Left hindlimb (tissue), 1 donor: ENCODE measurements at regions not wholly inside any gene's neighbourhood (a gene's known extent, or its start where the extent isn't known, plus 50 kb on each side); places are given as distances from the start of the nearest gene placed in this dataset.

Experiments used
- DNase-seq: peaks from one replicate; pipeline ENCODE4 v3.0.0-alpha.2; 2018

DNA sequence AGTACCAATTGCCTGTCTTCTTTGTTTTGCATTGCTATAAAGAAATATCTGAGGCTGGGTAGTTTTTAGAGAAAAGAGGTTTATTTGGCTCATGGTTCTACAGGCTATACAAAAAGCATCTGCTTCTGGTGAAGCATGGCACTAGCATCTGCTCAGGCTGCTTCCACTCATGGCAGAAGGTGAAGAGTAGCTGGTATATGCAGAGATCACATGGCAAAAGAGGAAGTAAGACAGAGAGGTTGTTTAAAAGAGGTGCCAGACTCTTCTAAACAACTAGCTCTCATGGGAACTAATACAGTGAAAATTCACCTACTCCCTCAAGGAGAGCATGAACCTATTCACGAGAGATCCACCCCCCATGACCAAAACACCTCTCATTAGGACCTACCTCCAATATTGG, 56.7 kb upstream of the GUCA2B start:
- DNase-seq, result no peak

DNA sequence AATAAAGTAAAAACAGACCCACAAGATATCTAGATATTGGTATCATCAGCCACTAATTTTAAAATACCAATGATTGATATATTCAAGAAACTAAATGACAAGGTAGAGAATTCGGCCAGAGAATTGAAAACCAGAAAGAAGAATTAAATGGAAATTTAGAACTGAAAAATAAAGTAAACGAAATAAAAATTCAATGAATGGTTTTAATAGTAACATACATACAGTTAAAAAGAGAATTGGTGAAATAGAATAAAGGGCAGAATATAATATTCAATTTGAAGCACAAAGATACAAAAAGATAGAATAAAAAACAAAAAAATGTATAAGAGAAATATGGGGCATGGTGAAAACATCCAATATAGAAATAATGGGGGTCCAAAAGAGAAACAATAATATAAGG, 64.0 kb upstream of the GUCA2B start:
- no peak for DNase-seq

DNA sequence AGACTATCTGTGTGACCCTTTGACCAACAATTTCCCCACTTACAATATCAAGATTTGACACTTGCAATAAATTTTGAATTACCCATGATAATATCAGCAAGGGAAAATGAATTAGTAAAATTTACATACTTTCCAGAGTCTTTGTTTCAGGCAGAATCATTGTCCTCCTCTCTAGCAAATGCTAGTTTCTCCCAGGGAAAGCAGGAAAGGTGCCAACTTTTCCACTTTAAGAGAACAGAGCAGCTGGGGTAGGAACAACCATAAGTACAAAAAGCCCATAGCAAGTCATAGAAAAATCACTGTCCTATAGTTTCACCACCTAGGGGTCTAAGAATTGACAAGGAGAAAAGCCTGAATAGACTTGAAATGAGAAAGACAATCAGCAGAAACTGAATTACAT, 67.1 kb upstream of the GUCA2B start:
- DNase-seq, result no peak

DNA sequence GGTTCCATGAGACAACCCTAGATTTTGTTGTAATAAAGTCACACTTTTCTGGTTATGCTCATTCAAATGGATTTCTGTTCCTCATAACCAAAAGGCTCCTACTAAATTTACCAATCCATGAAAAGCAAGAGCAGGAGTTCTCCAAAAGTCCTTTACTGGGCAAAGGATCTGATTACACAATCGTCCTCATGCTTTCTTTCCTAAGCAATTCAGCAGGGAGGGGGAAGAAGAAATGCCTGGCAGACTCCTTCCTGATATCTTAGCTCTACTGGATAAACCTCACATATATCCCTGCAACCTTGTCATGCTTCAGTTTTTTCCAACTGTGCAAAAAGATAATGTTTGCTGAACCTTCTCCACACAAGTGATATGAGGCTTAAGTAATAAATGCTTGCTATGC, 67.6 kb upstream of the GUCA2B start:
- no peak for DNase-seq

DNA sequence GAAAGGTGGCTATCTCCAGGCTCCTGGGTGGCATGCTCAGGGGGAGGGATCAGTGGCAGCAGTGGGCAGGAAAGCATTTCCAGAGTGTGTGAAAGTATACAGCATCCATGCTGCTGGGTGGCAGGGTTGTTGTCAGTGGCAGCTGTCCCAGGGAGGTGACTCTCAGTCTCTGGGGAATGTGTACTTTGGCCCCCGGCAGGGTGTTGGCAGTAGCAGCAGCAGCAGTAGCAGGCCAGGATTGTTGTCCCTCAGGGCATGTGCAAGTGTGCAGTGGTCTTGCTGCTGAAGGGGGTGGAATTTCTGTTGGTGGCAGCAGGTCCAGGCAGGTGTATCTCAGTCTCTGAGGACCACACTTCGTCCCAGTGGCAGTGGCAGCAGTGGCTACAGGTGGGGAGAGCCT, 71.7 kb upstream of the GUCA2B start:
- no peak for DNase-seq

DNA sequence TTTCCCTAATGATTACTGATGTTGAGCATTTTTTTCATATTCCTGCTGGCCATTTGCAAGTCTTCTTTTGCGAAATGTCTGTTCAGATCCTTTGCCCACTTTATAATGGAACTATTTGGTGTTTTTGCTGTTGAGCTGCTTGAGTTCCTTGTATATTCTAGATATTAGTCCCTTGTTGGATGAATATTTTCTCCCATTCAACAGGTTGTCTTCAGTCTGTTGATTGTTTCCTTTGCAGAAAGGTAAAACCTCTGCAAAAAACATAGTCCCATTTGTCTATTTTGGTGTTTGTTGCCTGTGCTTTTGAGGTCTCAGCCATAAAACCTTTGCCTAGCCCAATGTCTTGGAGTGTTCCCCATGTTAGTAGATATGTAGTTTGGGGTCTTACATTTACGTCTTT, 78.0 kb upstream of the GUCA2B start:
- no peak for DNase-seq

DNA sequence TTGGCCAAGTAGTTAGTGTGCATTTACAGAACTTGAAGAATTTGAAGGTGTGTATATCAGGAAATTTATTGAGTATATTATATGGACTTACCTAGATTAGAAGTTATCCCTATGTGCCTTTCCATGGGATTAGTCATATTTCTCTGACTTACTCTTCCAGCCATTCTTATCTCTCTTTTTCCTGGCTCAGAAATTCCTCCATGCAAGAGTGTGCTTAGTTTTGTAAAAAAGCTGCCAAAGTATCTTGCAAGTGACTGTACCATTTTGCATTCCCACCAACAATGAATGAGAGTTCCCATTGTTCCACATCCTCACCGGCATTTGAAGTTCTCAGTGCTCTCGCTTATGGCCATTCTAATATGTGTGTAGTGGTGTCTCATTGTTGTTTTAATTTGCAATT, 82.2 kb upstream of the GUCA2B start:
- no peak for DNase-seq

DNA sequence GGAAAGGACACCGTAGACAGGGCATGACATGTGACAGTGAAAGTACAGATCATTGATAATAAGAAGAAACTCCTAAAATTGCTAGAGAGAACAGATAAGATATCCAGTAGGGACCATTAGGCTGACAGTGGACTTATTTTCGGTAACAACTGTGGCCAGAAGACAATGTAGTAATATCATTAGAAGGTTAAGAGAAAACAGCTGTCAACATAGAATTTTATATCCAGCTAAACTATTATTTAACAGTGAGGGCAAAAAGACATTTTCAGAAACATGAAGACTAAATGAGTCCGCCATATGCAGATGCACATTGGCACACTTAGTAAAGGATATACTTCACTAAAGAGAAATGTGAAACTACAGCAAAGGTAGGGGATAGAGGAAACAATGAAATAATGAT, 95.4 kb upstream of the GUCA2B start:
- no peak for DNase-seq

DNA sequence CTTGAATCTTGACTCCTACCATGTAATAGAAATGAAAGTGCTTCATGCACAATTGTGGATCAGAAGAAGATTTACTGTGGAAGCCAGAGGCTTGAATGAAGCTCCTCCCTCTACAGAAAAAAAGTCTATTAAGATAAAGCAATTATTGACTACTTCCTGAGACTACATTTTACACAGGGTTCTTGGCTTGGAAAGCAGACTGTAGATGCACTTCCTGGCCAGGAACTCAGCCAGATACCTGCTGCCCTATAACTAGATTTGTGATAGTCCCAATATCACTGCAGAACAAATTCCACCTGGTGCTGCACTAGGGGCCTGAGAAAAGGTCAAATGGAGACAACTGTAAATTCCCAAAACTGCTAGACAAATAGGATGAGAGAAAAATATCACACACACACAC, 96.8 kb upstream of the GUCA2B start:
- DNase-seq, result no peak

DNA sequence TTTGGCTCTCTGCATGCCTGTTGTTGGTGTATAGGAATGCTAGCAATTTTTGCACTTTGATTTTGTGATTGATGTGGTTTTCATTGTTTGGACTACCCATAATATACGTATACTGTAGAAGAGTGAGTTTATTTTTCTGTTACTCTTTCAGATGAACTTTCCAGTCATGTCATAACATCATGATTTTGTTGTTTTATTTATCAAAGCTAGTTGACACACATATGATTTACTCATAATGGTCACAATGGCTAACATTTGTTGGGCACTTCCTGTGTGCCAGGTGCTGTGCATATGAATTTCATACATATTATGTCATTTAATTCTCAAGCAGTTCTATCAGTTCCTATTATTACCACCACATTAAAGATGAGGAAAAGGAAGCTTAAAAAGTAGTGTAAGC, 98.1 kb upstream of the GUCA2B start:
- no peak for DNase-seq

DNA sequence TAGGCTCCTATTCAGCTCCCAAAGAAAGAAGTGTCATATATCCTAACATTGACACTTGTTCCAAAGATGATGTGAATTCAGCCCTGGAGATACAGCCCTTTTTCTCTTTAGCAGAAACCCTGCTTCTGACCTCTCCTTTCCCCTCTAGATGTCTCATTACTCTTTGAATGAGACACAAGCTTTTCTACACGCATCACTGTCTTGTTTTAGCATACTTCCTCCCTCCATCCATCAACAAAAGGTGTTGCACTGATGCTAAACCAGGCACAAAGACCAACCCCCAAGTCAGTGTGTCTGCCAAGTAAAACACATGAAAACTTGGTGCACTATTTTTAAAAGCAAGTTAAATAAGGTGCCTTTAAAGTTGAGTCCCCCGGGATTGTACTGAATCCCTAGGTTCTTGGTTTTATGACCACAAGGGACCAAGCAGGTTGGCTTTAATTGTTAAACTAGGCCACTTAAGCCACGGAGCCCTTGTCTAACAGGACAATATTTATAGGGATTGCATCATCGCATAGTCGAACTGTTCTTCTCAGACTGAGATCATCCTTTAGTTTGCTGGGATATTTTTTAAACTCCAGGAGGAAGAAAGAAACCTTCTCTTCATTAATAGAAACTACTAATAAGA, 101.0 kb upstream of the GUCA2B start:
- DNase-seq, result no peak

DNA sequence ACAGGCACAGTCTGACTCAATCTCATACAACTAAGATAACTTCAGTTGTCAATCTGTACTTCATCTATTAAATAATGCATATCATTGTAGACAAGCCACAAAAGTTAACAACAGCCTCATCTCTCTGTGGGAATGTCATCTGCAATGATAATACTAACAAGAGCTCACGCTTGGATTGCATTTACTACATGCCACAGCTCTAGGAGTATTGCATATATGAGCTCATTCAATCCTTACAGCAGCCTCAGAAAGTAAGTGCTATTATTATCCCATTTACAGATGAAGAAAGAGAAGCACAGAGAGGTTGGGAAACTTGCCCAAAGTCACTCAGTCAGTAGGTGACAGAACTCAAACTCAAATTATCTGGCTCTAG, 105.7 kb upstream of the GUCA2B start:
- DNase-seq, result no peak

DNA sequence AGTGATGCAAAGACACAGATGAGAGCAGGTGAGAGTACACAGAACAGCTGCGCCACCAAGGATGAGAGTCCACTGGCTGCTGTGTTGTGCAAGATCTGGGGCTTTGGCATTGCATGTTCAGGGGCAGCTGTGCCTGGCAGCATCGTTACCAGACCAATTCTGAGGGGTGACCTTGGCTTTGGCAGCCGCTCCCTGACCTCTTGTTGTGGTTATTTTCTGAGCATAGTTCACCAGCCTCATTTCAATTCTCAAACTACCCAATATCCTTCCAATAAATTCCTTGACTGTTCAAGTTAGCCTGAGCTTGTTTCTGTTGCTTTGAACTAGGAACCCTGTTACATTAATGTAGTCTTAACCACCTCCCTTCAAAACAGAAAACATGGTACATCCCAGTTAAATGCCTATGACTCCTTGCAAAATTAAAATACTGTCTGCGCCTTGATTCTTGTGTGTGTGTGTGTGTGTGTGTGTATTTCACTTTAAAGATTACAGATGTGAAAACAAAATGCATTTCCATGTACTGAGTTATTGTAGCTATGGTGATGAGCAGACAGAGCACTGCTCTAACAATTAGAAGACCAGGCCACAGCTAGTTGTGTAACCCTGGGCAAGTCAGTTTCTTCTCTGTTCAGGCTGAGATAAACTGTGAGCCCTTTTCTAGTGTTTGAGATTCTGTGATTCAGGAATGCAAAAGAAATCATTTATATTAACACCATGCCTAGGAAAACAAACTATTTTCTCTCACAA, 106.3 kb upstream of the GUCA2B start:
- peak; percentile 33 for DNase-seq

DNA sequence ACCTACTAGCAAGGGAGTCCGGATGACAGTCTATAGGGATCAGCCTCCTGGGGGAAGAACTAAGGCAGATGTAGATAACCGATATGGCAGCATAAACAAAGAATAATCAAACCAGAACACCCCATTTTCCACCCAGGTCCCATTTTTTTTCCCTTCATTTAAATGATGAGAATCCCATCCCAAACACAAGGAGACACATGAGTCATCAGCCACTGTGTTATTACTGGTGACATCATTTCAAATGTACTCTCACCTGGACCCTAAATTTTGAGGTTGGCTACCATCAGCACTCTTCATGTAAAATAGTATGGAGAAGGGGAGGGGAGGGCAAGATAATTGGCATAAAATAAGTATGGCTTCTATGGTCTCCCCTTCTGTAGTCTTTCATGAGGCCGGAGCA, 108.9 kb upstream of the GUCA2B start:
- DNase-seq, result no peak

DNA sequence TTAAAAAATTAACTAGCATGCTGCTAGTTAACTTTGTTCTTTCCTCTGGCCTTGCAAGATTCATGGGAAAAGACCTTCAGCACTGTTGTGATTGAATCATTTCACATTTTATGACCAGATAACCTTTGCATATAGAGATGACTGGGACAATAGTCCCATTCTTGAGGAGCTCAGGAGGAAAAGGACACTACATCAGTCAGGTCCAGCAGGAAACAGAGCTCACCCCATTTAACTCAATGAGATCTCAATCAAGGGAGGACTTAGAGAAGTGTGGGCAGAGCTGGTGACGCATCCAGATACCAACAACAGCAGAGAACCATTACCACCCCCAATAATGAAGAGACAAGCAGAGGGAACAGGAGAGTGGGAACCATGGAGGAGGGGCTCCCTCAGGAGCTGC, 109.4 kb upstream of the GUCA2B start:
- DNase-seq, result no peak

DNA sequence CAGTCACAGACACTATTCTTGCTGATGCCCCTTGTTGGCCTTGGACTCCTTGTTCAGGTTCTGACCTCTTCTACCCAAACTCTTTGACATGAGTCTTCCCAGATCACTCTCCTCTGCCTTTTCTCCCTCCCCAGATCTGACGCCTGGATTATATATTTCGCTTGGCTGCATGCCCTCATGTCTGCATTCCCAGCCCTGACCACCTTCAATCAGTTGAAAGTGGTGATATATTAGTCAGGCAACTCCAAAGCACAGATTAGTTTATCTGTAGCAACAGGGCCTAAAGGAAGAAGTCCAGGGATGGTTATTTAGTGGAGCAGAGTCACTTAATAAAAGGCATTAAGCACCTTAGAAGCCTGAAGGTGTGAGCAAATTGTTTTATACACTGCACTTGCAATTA, 110.0 kb upstream of the GUCA2B start:
- no peak for DNase-seq

DNA sequence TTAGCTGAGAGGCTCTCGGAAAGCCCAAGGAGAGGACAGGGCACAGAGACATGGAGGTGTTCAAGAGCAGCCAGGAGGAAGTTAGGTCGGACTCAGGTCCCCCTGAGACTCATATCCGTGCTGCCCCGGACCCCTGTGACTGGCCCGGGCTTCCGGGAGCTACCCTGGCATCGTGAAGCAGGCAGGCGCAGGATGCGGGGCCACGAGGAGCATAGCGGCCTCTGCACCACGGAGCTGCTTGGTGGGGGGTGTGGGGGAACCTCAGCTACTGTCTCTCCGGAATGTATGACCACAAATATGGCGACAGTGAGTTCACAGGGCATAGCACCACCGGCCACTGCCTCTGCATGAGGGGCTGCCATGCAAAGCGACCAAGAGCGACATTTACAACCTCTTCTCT, 112.2 kb upstream of the GUCA2B start:
- DNase-seq, result no peak

DNA sequence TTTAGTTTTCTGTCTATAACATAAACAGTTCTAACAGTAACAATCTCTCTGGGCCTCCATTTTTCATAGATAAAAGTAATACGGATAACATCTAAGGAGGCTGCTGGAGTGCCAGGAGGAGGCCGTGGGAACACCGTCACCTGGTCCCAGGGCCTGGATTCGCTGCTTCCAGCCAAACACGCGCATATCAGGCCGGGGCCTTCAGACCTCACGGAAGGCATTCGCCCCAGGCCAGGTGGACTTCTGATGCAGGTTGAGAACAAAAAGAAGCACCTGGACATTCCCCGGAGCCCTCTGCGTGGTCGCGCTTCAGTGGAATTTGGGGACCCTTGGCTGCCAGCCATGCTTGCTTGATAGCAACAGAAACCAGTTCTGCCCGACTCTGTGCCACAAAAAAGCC, 113.1 kb upstream of the GUCA2B start:
- DNase-seq, result no peak

DNA sequence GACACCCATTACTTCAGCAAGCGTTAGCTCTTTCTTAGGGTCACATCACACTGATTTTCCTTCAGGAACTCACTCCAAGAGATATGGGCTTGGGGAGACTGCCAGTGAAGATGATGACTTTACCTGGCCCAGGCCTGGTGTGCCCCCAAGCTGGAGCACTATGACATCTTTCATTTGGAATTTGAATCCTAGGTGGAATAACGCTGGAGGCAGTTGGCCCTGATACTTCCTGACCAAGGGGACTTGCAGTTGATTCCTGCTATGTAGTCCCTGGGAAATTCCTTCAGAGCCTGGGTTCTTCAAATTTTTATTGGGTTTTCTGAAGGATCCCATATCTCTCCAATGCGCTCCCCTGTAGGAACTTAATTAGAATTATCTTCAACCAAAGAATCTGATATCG, 114.9 kb upstream of the GUCA2B start:
- no peak for DNase-seq

DNA sequence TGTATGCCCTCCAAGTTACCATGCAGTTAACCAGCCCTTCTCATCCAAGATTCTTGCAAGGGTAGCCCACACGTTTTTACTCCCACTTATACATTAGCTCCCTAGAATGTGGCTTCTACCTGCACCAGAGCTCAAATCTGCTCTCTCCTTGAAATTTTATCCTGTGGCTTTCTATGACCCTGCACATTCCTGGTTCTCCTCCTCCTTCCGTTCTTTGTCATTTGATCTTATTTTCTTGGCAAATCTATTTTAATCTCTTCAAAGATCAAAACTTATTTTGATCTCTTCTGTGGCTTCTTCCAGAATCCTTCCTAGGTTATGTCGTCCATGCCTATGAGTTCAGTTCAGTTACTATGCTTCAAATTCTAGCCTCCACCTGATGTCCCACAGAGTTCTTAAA, 115.6 kb upstream of the GUCA2B start:
- DNase-seq, result no peak

DNA sequence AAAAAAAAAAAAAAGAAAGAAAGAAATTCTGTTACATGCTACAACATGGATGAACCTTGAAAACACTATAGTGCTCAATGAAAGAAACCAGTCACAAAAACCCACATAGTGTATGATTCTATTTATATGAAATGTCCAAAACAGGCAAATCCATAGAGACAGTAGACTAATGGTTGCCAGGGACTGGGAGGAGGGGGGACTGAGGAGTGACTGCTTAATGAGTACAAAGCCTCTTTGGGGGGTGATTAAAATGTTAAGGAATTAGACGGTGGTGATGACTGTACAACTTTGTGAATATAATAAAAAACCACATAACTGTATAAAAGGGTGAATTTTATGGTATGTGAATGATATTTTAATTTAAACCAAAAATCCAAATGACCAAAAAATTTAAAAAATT, 116.0 kb upstream of the GUCA2B start:
- no peak for DNase-seq

DNA sequence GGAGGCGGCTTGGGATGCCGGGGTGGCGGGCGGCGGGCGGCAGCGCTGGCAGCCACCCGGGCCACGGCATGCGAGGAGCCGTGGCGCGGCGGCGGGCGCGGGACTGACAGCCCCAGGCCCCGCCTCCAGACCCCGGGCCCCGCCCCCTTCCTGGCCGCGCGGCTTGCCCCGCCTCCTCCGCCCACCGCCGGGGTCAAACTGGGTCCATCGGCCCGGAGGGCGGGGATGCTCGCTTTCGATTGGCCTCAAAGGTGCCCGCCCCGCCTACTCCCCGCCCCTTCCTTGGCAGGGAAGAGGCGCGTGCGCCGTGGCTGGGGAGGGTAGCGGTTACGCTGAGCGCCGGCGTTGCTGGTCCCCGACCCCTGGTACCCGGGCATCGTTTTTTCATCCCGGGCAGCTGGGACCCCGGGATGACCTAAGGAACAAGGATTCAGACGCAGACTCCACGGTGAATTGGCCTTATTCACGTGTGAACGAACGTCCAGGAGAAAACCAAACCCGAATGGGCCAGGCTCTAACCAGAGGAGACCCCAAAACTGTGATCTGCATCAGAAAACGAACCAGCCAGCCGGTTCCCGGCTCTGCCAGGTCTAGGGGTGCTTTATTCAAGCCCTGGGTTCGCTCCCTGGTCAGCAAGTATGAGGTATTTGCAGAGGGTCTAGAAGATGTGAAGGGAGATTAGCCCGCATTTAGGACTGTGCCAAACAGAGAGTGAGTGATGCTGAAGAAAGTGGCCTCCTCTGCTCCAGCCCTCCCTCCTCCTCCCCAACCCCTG, 117.2 kb upstream of the GUCA2B start:
- DNase-seq, result peak; percentile 96

DNA sequence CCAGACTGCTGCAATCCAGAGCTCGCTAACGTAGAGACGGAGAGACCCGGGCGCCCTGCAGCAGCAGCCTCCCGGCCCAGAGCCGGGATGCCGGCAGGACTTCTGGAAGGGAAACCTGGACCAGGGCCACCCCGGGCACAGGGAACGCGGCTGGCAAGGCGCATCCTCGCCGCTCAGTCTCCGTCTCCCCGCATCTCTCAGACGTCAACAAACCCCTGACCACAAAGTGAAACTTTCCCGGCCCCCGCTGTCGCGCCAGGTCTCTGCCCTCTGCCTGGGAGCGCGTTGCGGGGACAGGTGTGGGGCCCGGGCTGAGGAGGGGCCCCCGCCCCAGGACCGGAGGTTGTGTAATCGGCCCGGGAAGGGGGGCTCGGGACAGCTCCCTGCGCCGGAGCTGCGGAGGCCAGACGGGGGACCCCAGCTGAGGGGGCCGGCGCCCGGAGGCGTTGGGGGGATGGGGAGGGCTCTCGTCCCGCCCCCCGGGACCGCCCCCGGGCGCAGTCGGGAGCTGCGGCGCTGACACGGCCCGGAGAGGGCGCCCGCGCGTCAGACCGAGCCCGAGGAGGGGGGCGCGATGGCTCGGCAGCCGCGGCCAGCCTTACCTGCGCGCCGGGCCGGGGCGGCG, 116.6 kb upstream of the HIVEP3 start:
- DNase-seq, result no peak

DNA sequence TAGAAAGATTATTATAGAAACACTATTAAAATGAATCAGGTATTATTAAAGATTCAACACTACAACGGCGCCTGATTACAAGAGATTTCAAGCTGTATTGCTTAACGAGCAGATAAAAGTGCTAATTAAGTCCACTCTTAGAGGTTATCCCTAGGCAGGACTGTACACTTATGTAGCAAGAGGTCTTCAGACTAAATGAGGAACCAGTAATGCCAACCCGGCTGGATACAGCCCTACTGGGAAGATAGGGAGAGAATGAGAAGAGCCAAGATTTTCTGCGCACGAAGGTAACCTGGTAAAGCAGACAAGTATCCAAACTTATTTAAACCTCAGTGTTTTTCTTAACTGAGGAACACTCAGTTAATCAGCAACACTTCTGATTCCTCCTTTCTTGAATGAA, 115.7 kb upstream of the HIVEP3 start:
- DNase-seq, result no peak
